AG04450 (cell line): ENCODE measurements at regions not wholly inside any gene's neighbourhood (a gene's known extent, or its start where the extent isn't known, plus 50 kb on each side); places are given as distances from the start of the nearest gene placed in this dataset.

Source experiments
- CTCF ChIA-PET: fragments of 300-600, 350-600 bp; formaldehyde crosslinking; extraction: SDS; loops from one replicate; lab custom pipeline; 2022; ENCODE audit warnings: antibody characterized with exemption, inconsistent platforms; lab: Charles Lee
- POLR2A ChIA-PET: fragments of 350-600 bp; formaldehyde crosslinking; extraction: SDS; loops from one replicate; lab custom pipeline; 2021; ENCODE audit warnings: antibody characterized with exemption, inconsistent platforms; lab: Yijun Ruan, JAX
- DNase-seq: peaks from one replicate; pipeline ENCODE4 v3.0.0-alpha.2; 2011; ENCODE audit warnings: low read depth, low spot score
- H3K27ac ChIP-seq: one replicate; pipeline ENCODE4 v1.5.1; 2012; ENCODE audit warnings: low read depth, low read length, control low read depth
- H3K27me3 ChIP-seq: one replicate; pipeline ENCODE4 v1.6.0; 2012; ENCODE audit warnings: low read length; ENCODE audit not compliant: control insufficient read depth, insufficient read depth
- H3K4me3 ChIP-seq: 2 replicates; pipeline ENCODE4 v1.5.1; 2011; ENCODE audit warnings: mild to moderate bottlenecking, low read depth, low read length, control low read depth
- H3K9me3 ChIP-seq: 2 replicates; pipeline ENCODE4 v1.5.1; 2012; ENCODE audit warnings: low read length; ENCODE audit not compliant: control insufficient read depth, insufficient read depth
- TF ChIP-seq, protein P1 (sequence below): IDR thresholded peaks from 2 replicates; pipeline ENCODE4 v1.5.1; 2011; ENCODE audit warnings: low read depth, low read length, control low read depth, inconsistent platforms

DNA sequence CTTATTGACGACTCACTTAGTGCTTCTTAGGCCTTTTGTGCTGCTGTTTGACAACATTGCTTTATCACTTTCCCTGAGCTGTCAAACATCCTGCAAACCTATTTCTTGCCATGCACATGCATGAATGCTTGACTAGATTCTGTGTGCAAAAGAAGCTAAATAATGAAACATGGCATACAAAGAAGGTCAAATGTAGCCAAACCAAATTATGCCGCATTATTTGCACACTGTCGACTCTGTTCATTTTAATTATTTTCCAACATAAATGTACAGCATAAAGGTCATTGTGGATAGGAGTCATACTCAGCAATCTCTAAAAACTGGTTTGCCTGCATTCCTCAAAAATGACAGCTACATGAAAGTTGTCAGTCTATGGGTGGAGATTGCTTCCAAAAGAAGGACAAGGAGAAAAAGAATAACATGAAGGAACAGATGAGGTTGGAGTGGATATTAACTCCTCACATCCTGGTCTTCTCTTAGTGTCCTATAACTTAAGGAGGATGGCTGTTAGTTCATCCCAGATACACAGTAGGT, 123.1 kb upstream of the STXBP5 start:
- no peak overlapping the region for H3K4me3 ChIP-seq
- TF ChIP-seq, protein P1, sequence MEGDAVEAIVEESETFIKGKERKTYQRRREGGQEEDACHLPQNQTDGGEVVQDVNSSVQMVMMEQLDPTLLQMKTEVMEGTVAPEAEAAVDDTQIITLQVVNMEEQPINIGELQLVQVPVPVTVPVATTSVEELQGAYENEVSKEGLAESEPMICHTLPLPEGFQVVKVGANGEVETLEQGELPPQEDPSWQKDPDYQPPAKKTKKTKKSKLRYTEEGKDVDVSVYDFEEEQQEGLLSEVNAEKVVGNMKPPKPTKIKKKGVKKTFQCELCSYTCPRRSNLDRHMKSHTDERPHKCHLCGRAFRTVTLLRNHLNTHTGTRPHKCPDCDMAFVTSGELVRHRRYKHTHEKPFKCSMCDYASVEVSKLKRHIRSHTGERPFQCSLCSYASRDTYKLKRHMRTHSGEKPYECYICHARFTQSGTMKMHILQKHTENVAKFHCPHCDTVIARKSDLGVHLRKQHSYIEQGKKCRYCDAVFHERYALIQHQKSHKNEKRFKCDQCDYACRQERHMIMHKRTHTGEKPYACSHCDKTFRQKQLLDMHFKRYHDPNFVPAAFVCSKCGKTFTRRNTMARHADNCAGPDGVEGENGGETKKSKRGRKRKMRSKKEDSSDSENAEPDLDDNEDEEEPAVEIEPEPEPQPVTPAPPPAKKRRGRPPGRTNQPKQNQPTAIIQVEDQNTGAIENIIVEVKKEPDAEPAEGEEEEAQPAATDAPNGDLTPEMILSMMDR, result no peak
- H3K27ac ChIP-seq, result no peak overlapping the region
- H3K9me3 ChIP-seq, result no peaks in the 10 kb centered on the region
- ChIA-PET CTCF (no interaction called here), POLR2A (interaction anchor here (0.8 kb wide), 1 partner anchor 19 kb away, joined by 6 read pairs; no protein-coding TSS in a partner anchor)
- H3K27me3 ChIP-seq, result no peaks in the 10 kb centered on the region
- DNase-seq, result no peak

DNA sequence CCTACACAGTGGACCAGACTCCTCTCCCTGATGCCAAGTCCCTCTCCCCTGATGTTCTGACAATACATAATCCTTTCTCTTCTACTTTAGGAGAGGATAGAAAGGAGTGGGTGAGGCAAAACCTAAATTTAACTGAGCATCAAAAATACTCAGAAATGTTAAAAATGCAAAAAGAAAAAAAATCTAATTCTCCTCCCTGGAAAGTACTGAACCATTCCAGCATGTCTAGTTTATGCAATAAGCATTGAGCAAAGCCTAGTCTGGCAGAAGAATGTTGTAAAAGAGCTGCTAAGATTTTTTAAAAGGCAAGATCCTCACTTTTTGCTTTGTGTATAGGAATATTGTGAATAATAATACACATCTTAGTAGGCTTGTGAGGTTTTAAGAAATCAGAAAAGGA, 116.6 kb upstream of the STXBP5 start:
- TF ChIP-seq, protein P1, result no peak
- ChIA-PET POLR2A (no interaction called here), CTCF (no interaction called here)
- Histone ChIP-seq H3K9me3 (no peaks in the 10 kb centered on the region; the same call in 1 of the 2 replicates), H3K27me3 (no peaks in the 10 kb centered on the region), H3K4me3 (no peak overlapping the region), H3K27ac (no peak overlapping the region)
- DNase-seq, result no peak

DNA sequence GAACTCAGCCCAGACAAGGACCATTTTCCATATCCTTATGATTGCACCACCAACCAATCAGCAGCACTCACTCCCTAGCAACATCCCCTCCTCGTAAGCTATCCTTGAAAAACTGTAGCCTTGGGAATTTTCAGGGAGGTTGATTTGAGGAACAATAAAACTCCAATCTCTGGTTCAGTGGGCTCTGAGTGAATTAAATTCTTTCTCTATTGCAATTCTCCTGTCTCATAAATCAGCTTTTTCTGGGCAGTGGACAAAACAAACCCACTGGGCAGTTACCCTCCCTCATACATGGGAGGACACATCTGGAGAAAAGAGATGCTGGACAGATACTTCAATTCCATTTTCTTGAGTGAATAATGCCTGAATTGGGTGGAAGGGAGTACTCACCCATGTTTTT, 115.4 kb upstream of the STXBP5 start:
- TF ChIP-seq, protein P1, result no peak
- DNase-seq, result no peak
- Histone ChIP-seq H3K9me3 (no peaks in the 10 kb centered on the region; the same call in 1 of the 2 replicates), H3K4me3 (no peak overlapping the region), H3K27ac (no peak overlapping the region), H3K27me3 (no peaks in the 10 kb centered on the region)
- ChIA-PET CTCF (no interaction called here), POLR2A (interaction anchor here (0.7 kb wide), 1 partner anchor 1168 kb away, joined by 3 read pairs; no protein-coding TSS in a partner anchor)

DNA sequence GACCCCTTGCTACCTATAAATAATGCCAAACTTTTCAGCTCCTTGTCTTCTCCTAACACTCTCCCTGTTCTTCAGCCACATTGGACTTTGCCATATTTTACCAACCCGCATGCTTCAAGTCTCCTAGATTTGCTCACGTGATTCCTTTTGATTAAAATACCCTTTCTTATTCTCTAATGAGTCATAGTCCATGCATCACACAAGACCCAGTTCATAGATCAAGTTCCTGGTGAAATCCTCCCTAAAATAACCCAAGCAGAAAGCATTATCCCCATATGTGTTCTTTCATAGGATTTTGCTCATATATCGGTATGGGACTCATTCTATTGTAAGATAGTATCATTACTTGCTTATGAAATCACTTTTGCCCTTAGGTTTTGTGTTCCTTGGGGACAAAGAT, 108.9 kb upstream of the STXBP5 start:
- CTCF ChIA-PET, result no interaction called here
- H3K27me3 ChIP-seq, result no peaks in the 10 kb centered on the region
- TF ChIP-seq, protein P1, result no peak
- no peaks in the 10 kb centered on the region for H3K9me3 ChIP-seq
- POLR2A ChIA-PET, result no interaction called here
- no peak for DNase-seq
- no peak overlapping the region for H3K27ac ChIP-seq
- H3K4me3 ChIP-seq, result no peak overlapping the region

DNA sequence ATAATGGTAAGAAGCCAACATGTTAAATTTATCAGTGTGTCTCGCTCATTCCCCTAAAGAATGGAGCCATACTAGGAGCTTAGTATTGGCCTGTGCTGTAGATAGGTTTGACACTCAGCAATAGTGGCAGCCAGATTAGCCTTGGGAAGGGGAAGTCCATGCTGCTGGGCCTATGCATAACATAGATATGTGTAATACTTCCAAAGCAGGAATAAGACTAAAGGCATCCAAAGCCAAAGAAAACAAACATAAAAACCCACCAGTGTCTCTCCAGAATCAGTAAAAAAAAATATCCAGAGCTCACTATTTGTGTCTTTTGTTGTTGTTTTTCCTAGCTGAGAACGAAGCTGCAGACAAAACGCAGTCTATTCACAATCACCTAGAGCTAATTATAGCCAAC, 104.2 kb upstream of the STXBP5 start:
- ChIA-PET POLR2A (interaction anchor here (0.8 to 1.3 kb wide), 2 partner anchors 19 to 185 kb away, joined by 6 read pairs; no protein-coding TSS in a partner anchor), CTCF (interaction anchor here (0.7 kb wide), 4 partner anchors 94 to 1204 kb away, joined by 3 to 4 read pairs (median 4); no protein-coding TSS in a partner anchor)
- TF ChIP-seq, protein P1, result no peak
- peak; percentile 61 for DNase-seq
- no peak overlapping the region for H3K4me3 ChIP-seq
- no peak overlapping the region for H3K27ac ChIP-seq
- no peaks in the 10 kb centered on the region for H3K27me3 ChIP-seq
- no peaks in the 10 kb centered on the region for H3K9me3 ChIP-seq
